H9 (cell line): ENCODE measurements at regions not wholly inside any gene's neighbourhood (a gene's known extent, or its start where the extent isn't known, plus 50 kb on each side); places are given as distances from the start of the nearest gene placed in this dataset.

Source experiments
- DNase-seq: peaks from one replicate; pipeline ENCODE4 v3.0.0-alpha.2; 2017
- H2AFZ ChIP-seq: one replicate; pipeline ENCODE4 v1.6.1; 2013; ENCODE audit warnings: mild to moderate bottlenecking, low read length, control low read depth, moderate library complexity
- H2AK5ac ChIP-seq: 2 replicates; pipeline ENCODE4 v1.6.1; 2013; ENCODE audit warnings: low read length, control low read depth, mixed read lengths; ENCODE audit not compliant: insufficient read length
- H2BK120ac ChIP-seq: one replicate; pipeline ENCODE4 v1.6.1; 2013; ENCODE audit warnings: low read depth, mild to moderate bottlenecking, low read length, control low read depth, inconsistent platforms; ENCODE audit not compliant: poor library complexity, severe bottlenecking
- H2BK12ac ChIP-seq: 2 replicates; pipeline ENCODE4 v1.6.1; 2013; ENCODE audit warnings: low read length, control low read depth, mixed read lengths, low read depth; ENCODE audit not compliant: insufficient read length
- H2BK15ac ChIP-seq: 2 replicates; pipeline ENCODE4 v1.6.1; 2013; ENCODE audit warnings: low read depth, low read length, control low read depth
- H2BK20ac ChIP-seq: one replicate; pipeline ENCODE4 v1.6.1; 2013; ENCODE audit warnings: low read depth, mild to moderate bottlenecking, low read length, control low read depth, inconsistent platforms; ENCODE audit not compliant: poor library complexity, severe bottlenecking
- H2BK5ac ChIP-seq: 2 replicates; pipeline ENCODE4 v1.6.1; 2013; ENCODE audit warnings: low read length, control low read depth, mixed read lengths; ENCODE audit not compliant: insufficient read length
- H3K14ac ChIP-seq: 2 replicates; pipeline ENCODE4 v1.6.1; 2013; ENCODE audit warnings: low read length, control low read depth; ENCODE audit not compliant: insufficient read depth
- H3K18ac ChIP-seq: 2 replicates; pipeline ENCODE4 v1.6.1; 2013; ENCODE audit warnings: low read depth, mild to moderate bottlenecking, mixed read lengths, low read length, control low read depth; ENCODE audit not compliant: insufficient read length
- H3K23ac ChIP-seq: 2 replicates; pipeline ENCODE4 v1.6.1; 2013; ENCODE audit warnings: low read length, control low read depth, mixed read lengths, low read depth; ENCODE audit not compliant: insufficient read length
- H3K23me2 ChIP-seq: 2 replicates; pipeline ENCODE4 v1.6.1; 2013; ENCODE audit warnings: low read depth, mild to moderate bottlenecking, mixed read lengths, low read length, control low read depth; ENCODE audit not compliant: insufficient read length, poor library complexity, severe bottlenecking
- H3K27ac ChIP-seq: 2 replicates; pipeline ENCODE4 v1.5.1; 2013; ENCODE audit warnings: low read length, control low read depth, mixed read lengths, low read depth; ENCODE audit not compliant: insufficient read length
- H3K27me3 ChIP-seq: 2 replicates; pipeline ENCODE4 v1.6.1; 2013; ENCODE audit warnings: low read length, control low read depth, inconsistent platforms; ENCODE audit not compliant: insufficient read depth
- H3K4ac ChIP-seq: 2 replicates; pipeline ENCODE4 v1.6.1; 2013; ENCODE audit warnings: low read depth, mild to moderate bottlenecking, control low read depth, inconsistent platforms, low read length, moderate library complexity
- H3K4me1 ChIP-seq: 2 replicates; pipeline ENCODE4 v1.6.1; 2013; ENCODE audit warnings: low read length, control low read depth, inconsistent platforms; ENCODE audit not compliant: insufficient read depth
- H3K4me2 ChIP-seq: 2 replicates; pipeline ENCODE4 v1.6.1; 2013; ENCODE audit warnings: low read length, control low read depth, mixed read lengths; ENCODE audit not compliant: insufficient read length, insufficient read depth
- H3K56ac ChIP-seq: 2 replicates; pipeline ENCODE4 v1.6.1; 2013; ENCODE audit warnings: low read depth, mild to moderate bottlenecking, mixed read lengths, low read length, control low read depth; ENCODE audit not compliant: insufficient read length
- H3K79me1 ChIP-seq: 2 replicates; pipeline ENCODE4 v1.6.1; 2013; ENCODE audit warnings: low read depth, mild to moderate bottlenecking, moderate library complexity, low read length, control low read depth, inconsistent platforms; ENCODE audit not compliant: insufficient read depth, poor library complexity, severe bottlenecking
- H3K79me2 ChIP-seq: 2 replicates; pipeline ENCODE4 v1.6.1; 2013; ENCODE audit warnings: low read length, control low read depth, inconsistent platforms; ENCODE audit not compliant: insufficient read depth
- H3K9ac ChIP-seq: 2 replicates; pipeline ENCODE4 v1.6.1; 2013; ENCODE audit warnings: low read length, control low read depth, mixed read lengths; ENCODE audit not compliant: insufficient read length; ENCODE audit errors: extremely low read depth
- H3K9me3 ChIP-seq: one replicate; pipeline ENCODE4 v1.6.1; 2013; ENCODE audit warnings: low read depth, low read length, inconsistent platforms; ENCODE audit not compliant: control insufficient read depth
- H3T11ph ChIP-seq: one replicate; pipeline ENCODE4 v1.6.1; 2013; ENCODE audit warnings: mild to moderate bottlenecking, low read length, control low read depth, inconsistent platforms
- H4K20me1 ChIP-seq: one replicate; pipeline ENCODE4 v1.6.1; 2013; ENCODE audit not compliant: control insufficient read depth, insufficient read length, insufficient read depth
- H4K5ac ChIP-seq: 2 replicates; pipeline ENCODE4 v1.6.1; 2013; ENCODE audit warnings: low read depth, mild to moderate bottlenecking, mixed read lengths, low read length, control low read depth; ENCODE audit not compliant: insufficient read length
- H4K8ac ChIP-seq: replicated peaks from 2 replicates; pipeline ENCODE4 v1.6.1; 2013; ENCODE audit warnings: low read length, control low read depth, mixed read lengths, low read depth; ENCODE audit not compliant: insufficient read length
- H4K91ac ChIP-seq: 2 replicates; pipeline ENCODE4 v1.6.1; 2013; ENCODE audit warnings: low read depth, mild to moderate bottlenecking, moderate library complexity, mixed read lengths, low read length, control low read depth; ENCODE audit not compliant: insufficient read length
- H3K27ac Mint-ChIP-seq, 3 experiments: 2 replicates in 2 of 3; 3 replicates in 1 of 3; pipeline ENCODE4 v1.8.0; 2020 to 2021; ENCODE audit warnings: mixed read lengths in 3 of 3, mild to moderate bottlenecking in 1 of 3, moderate library complexity in 1 of 3
- H3K27me3 Mint-ChIP-seq: 2 replicates; pipeline ENCODE4 v1.8.0; 2021; ENCODE audit warnings: low read depth, mild to moderate bottlenecking, moderate library complexity, mixed read lengths
- H3K36me3 Mint-ChIP-seq, 3 experiments: 2 replicates in 2 of 3; 3 replicates in 1 of 3; pipeline ENCODE4 v1.8.0; 2020 to 2021; ENCODE audit warnings: low read depth in 3 of 3, mixed read lengths in 3 of 3; ENCODE audit not compliant: insufficient read depth in 1 of 3
- H3K4me1 Mint-ChIP-seq, 2 experiments: 2 replicates each; pipeline ENCODE4 v1.8.0; 2020; ENCODE audit warnings: mixed read lengths in 2 of 2
- H3K4me3 Mint-ChIP-seq, 2 experiments: 2 replicates in 1 of 2; 3 replicates in 1 of 2; pipeline ENCODE4 v1.8.0; 2020 to 2021; ENCODE audit warnings: mild to moderate bottlenecking in 2 of 2, mixed read lengths in 2 of 2, moderate library complexity in 1 of 2
- H3K9me3 Mint-ChIP-seq, 2 experiments: 2 replicates in 1 of 2; 3 replicates in 1 of 2; pipeline ENCODE4 v1.8.0; 2020; ENCODE audit warnings: mild to moderate bottlenecking in 2 of 2, mixed read lengths in 2 of 2, moderate library complexity in 1 of 2
- WGBS: extraction: QIAGEN DNeasy Blood & Tissue Kit; methylation state at CpG from one replicate; pipeline ENCODE4 v1.1.7; 2013; ENCODE audit warnings: missing lambda C conversion rate, low lambda C conversion rate, mixed read lengths; ENCODE audit not compliant: insufficient read length; ENCODE audit errors: extremely low coverage; 5-methylcytosine and 5-hydroxymethylcytosine counted together
- TF ChIP-seq, protein P1 (sequence below): fragments of 200-600 bp; sonication (generic); conservative IDR thresholded peaks from 3 replicates; pipeline ENCODE4 v1.8.0; 2021; ENCODE audit warnings: antibody characterized with exemption, mild to moderate bottlenecking

DNA sequence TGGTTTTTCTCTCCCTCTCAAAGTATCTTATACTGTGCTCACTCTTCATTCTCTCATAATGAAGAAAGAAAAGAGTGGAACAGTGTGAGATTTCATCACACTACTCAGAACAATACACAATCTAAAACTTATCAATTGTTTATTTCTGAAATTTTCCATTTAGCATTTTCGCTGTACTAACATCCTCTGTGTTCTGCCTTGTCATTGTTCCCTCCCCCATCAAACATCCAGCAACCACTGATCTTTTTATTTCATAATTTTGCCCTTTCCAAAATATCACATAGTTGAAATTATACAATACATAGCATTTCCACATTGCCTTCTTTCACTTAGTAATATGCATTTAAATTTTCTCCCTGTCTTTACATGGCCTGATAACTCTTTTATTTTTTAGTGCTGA, 658.7 kb downstream of the SLITRK1 start:
- no peaks in the 10 kb centered on the region for H3K9me3 Mint-ChIP-seq
- Histone ChIP-seq H3K14ac (no peak overlapping the region), H3K9ac (no peak overlapping the region), H2BK15ac (no peak overlapping the region), H4K5ac (no peak overlapping the region), H4K20me1 (no peaks in the 10 kb centered on the region), H2BK12ac (no peak overlapping the region), H4K91ac (no peak overlapping the region), H2BK5ac (no peak overlapping the region), H3T11ph (no peak overlapping the region), H3K18ac (no peak overlapping the region), H4K8ac (no peak overlapping the region), H3K4ac (no peak overlapping the region), H3K4me2 (no peak overlapping the region), H2BK120ac (no peak overlapping the region), H2BK20ac (no peak overlapping the region), H3K79me2 (no peaks in the 10 kb centered on the region), H3K79me1 (no peaks in the 10 kb centered on the region), H2AFZ (no peak overlapping the region), H2AK5ac (no peak overlapping the region), H3K56ac (no peak overlapping the region), H3K4me1 (no peaks in the 10 kb centered on the region), H3K9me3 (no peaks in the 10 kb centered on the region), H3K23ac (no peak overlapping the region), H3K27me3 (no peaks in the 10 kb centered on the region), H3K23me2 (no peaks in the 10 kb centered on the region), H3K27ac (no peak overlapping the region)
- no peaks in the 10 kb centered on the region for H3K36me3 Mint-ChIP-seq
- TF ChIP-seq, protein P1, sequence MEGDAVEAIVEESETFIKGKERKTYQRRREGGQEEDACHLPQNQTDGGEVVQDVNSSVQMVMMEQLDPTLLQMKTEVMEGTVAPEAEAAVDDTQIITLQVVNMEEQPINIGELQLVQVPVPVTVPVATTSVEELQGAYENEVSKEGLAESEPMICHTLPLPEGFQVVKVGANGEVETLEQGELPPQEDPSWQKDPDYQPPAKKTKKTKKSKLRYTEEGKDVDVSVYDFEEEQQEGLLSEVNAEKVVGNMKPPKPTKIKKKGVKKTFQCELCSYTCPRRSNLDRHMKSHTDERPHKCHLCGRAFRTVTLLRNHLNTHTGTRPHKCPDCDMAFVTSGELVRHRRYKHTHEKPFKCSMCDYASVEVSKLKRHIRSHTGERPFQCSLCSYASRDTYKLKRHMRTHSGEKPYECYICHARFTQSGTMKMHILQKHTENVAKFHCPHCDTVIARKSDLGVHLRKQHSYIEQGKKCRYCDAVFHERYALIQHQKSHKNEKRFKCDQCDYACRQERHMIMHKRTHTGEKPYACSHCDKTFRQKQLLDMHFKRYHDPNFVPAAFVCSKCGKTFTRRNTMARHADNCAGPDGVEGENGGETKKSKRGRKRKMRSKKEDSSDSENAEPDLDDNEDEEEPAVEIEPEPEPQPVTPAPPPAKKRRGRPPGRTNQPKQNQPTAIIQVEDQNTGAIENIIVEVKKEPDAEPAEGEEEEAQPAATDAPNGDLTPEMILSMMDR, result no peak
- H3K4me3 Mint-ChIP-seq, result no peak overlapping the region
- H3K27ac Mint-ChIP-seq, result no peak overlapping the region
- H3K27me3 Mint-ChIP-seq, result no peaks in the 10 kb centered on the region
- no CpG with 5 or more reads among the region's 1 CpG for WGBS
- no peak for DNase-seq
- no peaks in the 10 kb centered on the region for H3K4me1 Mint-ChIP-seq
